PC-9 (cell line): ENCODE measurements at regions not wholly inside any gene's neighbourhood (a gene's known extent, or its start where the extent isn't known, plus 50 kb on each side); places are given as distances from the start of the nearest gene placed in this dataset.

ENCODE experiments used
- BruUV-seq: library from RNA; stranded (reverse); fragments of 400-500 nt; replicated peaks from 2 replicates; lab custom pipeline; 2021; lab: Mats Ljungman, UMichigan
- CTCF ChIA-PET: fragments of 300-600 bp; sonication (Branson Sonifier 250); formaldehyde crosslinking; loops from one replicate; lab custom pipeline; 2022; ENCODE audit warnings: antibody characterized with exemption; lab: Charles Lee
- POLR2A ChIA-PET: fragments of 300-600 bp; sonication (Branson Sonifier 250); formaldehyde crosslinking; loops from one replicate; lab custom pipeline; 2022; ENCODE audit warnings: antibody characterized with exemption; ENCODE audit not compliant: unreplicated experiment; lab: Charles Lee
- DNase-seq, 2 experiments: peaks; one replicate each; pipeline versions ENCODE4 v3.0.0 to v3.0.0-alpha.2; 2015 to 2022; ENCODE audit warnings: mixed read lengths in 1 of 2
- H2AFZ ChIP-seq: fragments of 200-600 bp; sonication (generic); 2 replicates; pipeline ENCODE4 v1.8.1; 2017; ENCODE audit warnings: antibody characterized with exemption
- H3F3A ChIP-seq: fragments of 200-600 bp; sonication (generic); 2 replicates; pipeline ENCODE4 v1.8.1; 2017; ENCODE audit warnings: antibody characterized with exemption, mild to moderate bottlenecking, low read depth; ENCODE audit not compliant: insufficient read depth
- H3K27ac ChIP-seq: fragments of 200-600 bp; sonication (generic); 2 replicates; pipeline ENCODE4 v1.6.1; 2016; ENCODE audit warnings: mixed run types
- H3K27me3 ChIP-seq: fragments of 200-600 bp; sonication (generic); 2 replicates; pipeline ENCODE4 v1.6.1; 2016; ENCODE audit warnings: low read depth, mixed run types; ENCODE audit not compliant: insufficient read depth
- H3K36me3 ChIP-seq: fragments of 200-600 bp; sonication (generic); 2 replicates; pipeline ENCODE4 v1.6.1; 2016; ENCODE audit warnings: low read depth, mixed run types
- H3K4me1 ChIP-seq: fragments of 200-600 bp; sonication (generic); replicated peaks from 2 replicates; pipeline ENCODE4 v1.6.1; 2016; ENCODE audit warnings: mixed run types; ENCODE audit not compliant: insufficient read depth
- H3K4me2 ChIP-seq: fragments of 200-600 bp; sonication (generic); 2 replicates; pipeline ENCODE4 v1.6.1; 2017; ENCODE audit warnings: mixed run types
- H3K4me3 ChIP-seq: fragments of 200-600 bp; sonication (generic); 2 replicates; pipeline ENCODE4 v1.6.1; 2016; ENCODE audit warnings: mixed run types
- H3K79me2 ChIP-seq: fragments of 200-600 bp; sonication (generic); 2 replicates; pipeline ENCODE4 v1.6.1; 2017; ENCODE audit warnings: low read depth, mixed run types
- H3K9me2 ChIP-seq: fragments of 200-600 bp; sonication (generic); 2 replicates; pipeline ENCODE4 v1.8.1; 2017; ENCODE audit warnings: mild to moderate bottlenecking; ENCODE audit not compliant: insufficient read depth
- H3K9me3 ChIP-seq: fragments of 200-600 bp; sonication (generic); 2 replicates; pipeline ENCODE4 v1.8.1; 2016; ENCODE audit warnings: low read depth; ENCODE audit not compliant: insufficient read depth
- H4K20me1 ChIP-seq: fragments of 200-600 bp; sonication (generic); 2 replicates; pipeline ENCODE4 v1.8.1; 2017; ENCODE audit not compliant: insufficient read depth
- CTCF ChIP-seq: fragments of 200-600 bp; sonication (generic); conservative IDR thresholded peaks from 2 replicates; pipeline ENCODE4 v1.6.1; 2017; ENCODE audit warnings: mixed run types, antibody characterized with exemption, mild to moderate bottlenecking, moderate library complexity
- EZH2 ChIP-seq: fragments of 200-600 bp; sonication (generic); IDR thresholded peaks from 2 replicates; pipeline ENCODE4 v1.8.0; 2017; ENCODE audit warnings: antibody characterized with exemption, low read depth
- intact Hi-C: fragments of 100-400 bp; cut with micrococcal nuclease; formaldehyde crosslinking; loops from one replicate; pipeline ENCODE4 v1.10.0; 2022; ENCODE audit not compliant: unreplicated experiment

GRCh38 chr4:32191961-32192360, 1471.8 kb downstream of the PCDH7 start:
- CTCF ChIA-PET, result no interaction called here
- intact Hi-C loops, result no loop called here
- DNase-seq, result no peak
- no peak overlapping the region for H3K4me3 ChIP-seq
- POLR2A ChIA-PET, result no interaction called here
- no peak for TF ChIP-seq EZH2
- no peak for TF ChIP-seq CTCF
- no peaks in the 10 kb centered on the region for H3K79me2 ChIP-seq
- H3K9me3 ChIP-seq, result no peaks in the 10 kb centered on the region
- H4K20me1 ChIP-seq, result no peaks in the 10 kb centered on the region
- H3K4me1 ChIP-seq, result no peaks in the 10 kb centered on the region
- no peak overlapping the region for H3K4me2 ChIP-seq
- H3K9me2 ChIP-seq, result no peaks in the 10 kb centered on the region
- H3K27ac ChIP-seq, result no peak overlapping the region
- no peaks in the 10 kb centered on the region for H3F3A ChIP-seq
- H3K36me3 ChIP-seq, result no peaks in the 10 kb centered on the region
- H2AFZ ChIP-seq, result no peak overlapping the region
- no TSS peak for BruUV-seq
- no peaks in the 10 kb centered on the region for H3K27me3 ChIP-seq

- CTCF ChIA-PET, result no interaction called here
Measured at GRCh38 chr4:32192363-32192762, 1472.2 kb downstream of the PCDH7 start.

GRCh38 chr4:32192991-32193390, 1472.8 kb downstream of the PCDH7 start:
- Histone ChIP-seq H4K20me1 (no peaks in the 10 kb centered on the region), H3K9me3 (no peaks in the 10 kb centered on the region), H3K4me2 (no peak overlapping the region), H3K9me2 (no peaks in the 10 kb centered on the region), H3K27ac (no peak overlapping the region), H3K4me3 (no peak overlapping the region), H3K4me1 (no peaks in the 10 kb centered on the region), H3K27me3 (no peaks in the 10 kb centered on the region), H3K79me2 (no peaks in the 10 kb centered on the region), H3K36me3 (no peaks in the 10 kb centered on the region), H3F3A (no peaks in the 10 kb centered on the region), H2AFZ (no peak overlapping the region)
- no peak for DNase-seq
- intact Hi-C loops, result no loop called here
- POLR2A ChIA-PET, result no interaction called here
- no TSS peak for BruUV-seq
- CTCF ChIA-PET, result no interaction called here
- TF ChIP-seq EZH2 (no peak), CTCF (no peak)

More at GRCh38 chr4:32192363-32192762, 1472.2 kb downstream of the PCDH7 start:
- H3K4me1 ChIP-seq, result no peaks in the 10 kb centered on the region
- no peak for TF ChIP-seq EZH2
- no peak for TF ChIP-seq CTCF
- H3K9me2 ChIP-seq, result no peaks in the 10 kb centered on the region
- no peaks in the 10 kb centered on the region for H3K36me3 ChIP-seq
- no peaks in the 10 kb centered on the region for H4K20me1 ChIP-seq
- DNase-seq, result no peak
- no peaks in the 10 kb centered on the region for H3K79me2 ChIP-seq
- POLR2A ChIA-PET, result no interaction called here
- H3K27ac ChIP-seq, result no peak overlapping the region
- H2AFZ ChIP-seq, result no peak overlapping the region
- intact Hi-C loops, result no loop called here
- no peaks in the 10 kb centered on the region for H3K9me3 ChIP-seq
- no peak overlapping the region for H3K4me2 ChIP-seq
- no peaks in the 10 kb centered on the region for H3F3A ChIP-seq
- no peaks in the 10 kb centered on the region for H3K27me3 ChIP-seq
- no peak overlapping the region for H3K4me3 ChIP-seq
- no TSS peak for BruUV-seq
